ENCODE measurements at regions not wholly inside any gene's neighbourhood (a gene's known extent, or its start where the extent isn't known, plus 50 kb on each side); places are given as distances from the start of the nearest gene placed in this dataset.

DNA sequence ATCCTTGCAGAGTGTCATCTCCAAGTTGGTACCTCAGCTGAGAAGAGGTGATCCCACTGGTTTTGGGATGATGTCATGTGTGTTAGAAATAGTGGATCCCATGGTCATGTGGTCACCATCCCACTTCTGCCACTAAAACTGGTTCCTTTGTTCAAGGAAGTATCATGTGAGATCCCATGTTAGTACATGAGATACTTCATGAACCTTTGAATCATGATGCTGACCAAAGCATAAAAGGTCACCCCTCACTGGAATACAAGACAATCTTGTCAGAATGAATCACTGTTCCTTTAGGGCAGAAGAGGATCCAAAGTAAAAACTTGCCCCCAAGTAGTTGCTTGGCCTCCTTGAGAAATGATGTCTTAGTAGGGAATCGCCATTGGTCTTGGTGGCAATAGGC, 150.9 kb upstream of the MOCS2 start:
- TF ChIP-seq, protein P1, sequence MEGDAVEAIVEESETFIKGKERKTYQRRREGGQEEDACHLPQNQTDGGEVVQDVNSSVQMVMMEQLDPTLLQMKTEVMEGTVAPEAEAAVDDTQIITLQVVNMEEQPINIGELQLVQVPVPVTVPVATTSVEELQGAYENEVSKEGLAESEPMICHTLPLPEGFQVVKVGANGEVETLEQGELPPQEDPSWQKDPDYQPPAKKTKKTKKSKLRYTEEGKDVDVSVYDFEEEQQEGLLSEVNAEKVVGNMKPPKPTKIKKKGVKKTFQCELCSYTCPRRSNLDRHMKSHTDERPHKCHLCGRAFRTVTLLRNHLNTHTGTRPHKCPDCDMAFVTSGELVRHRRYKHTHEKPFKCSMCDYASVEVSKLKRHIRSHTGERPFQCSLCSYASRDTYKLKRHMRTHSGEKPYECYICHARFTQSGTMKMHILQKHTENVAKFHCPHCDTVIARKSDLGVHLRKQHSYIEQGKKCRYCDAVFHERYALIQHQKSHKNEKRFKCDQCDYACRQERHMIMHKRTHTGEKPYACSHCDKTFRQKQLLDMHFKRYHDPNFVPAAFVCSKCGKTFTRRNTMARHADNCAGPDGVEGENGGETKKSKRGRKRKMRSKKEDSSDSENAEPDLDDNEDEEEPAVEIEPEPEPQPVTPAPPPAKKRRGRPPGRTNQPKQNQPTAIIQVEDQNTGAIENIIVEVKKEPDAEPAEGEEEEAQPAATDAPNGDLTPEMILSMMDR (conservative IDR thresholded peaks at IDR 0.05; ENCODE audit: low read length), result no peak
- TF ChIP-seq EZH2phosphoT487 (IDR thresholded peaks at IDR 0.05; ENCODE audit: borderline replicate concordance, low read depth, low read length), result no peak

Measured in OCI-LY7 (cell line).